HG02798 (cell line): ENCODE measurements at regions not wholly inside any gene's neighbourhood (a gene's known extent, or its start where the extent isn't known, plus 50 kb on each side); places are given as distances from the start of the nearest gene placed in this dataset.

ENCODE experiments used
- ATAC-seq: cut with Tn5 transposase; IDR thresholded peaks from one replicate; pipeline ENCODE4 v1.9.1; 2021; ENCODE audit warnings: mild to moderate bottlenecking; ENCODE audit not compliant: unreplicated experiment, poor library complexity

- no peak for ATAC-seq
These were observed 528.9 kb upstream of the ADAMTS5 start for GRCh38 chr21:27495836-27496235.

GRCh38 chr21:27493542-27493941, 526.7 kb upstream of the ADAMTS5 start:
- ATAC-seq: no peak

GRCh38 chr21:27487676-27488075, 520.8 kb upstream of the ADAMTS5 start:
- ATAC-seq: no peak

- no peak for ATAC-seq
These were observed 514.0 kb upstream of the ADAMTS5 start for GRCh38 chr21:27480841-27481261.

- ATAC-seq: no peak
These were observed 510.4 kb upstream of the ADAMTS5 start for GRCh38 chr21:27477296-27477695.

GRCh38 chr21:27476696-27477095, 509.8 kb upstream of the ADAMTS5 start:
- ATAC-seq: no peak

GRCh38 chr21:27475363-27475955, 508.6 kb upstream of the ADAMTS5 start:
- no peak for ATAC-seq

GRCh38 chr21:27467366-27467765, 500.5 kb upstream of the ADAMTS5 start:
- no peak for ATAC-seq

GRCh38 chr21:27466140-27466539, 499.3 kb upstream of the ADAMTS5 start:
- no peak for ATAC-seq

GRCh38 chr21:27464648-27465047, 497.8 kb upstream of the ADAMTS5 start:
- ATAC-seq: no peak

- ATAC-seq: no peak
These were observed 495.8 kb upstream of the ADAMTS5 start for GRCh38 chr21:27462726-27463125.

GRCh38 chr21:27454234-27454633, 487.3 kb upstream of the ADAMTS5 start:
- no peak for ATAC-seq

- ATAC-seq: no peak
These were observed 484.2 kb upstream of the ADAMTS5 start for GRCh38 chr21:27451116-27451515.

- ATAC-seq: no peak
These were observed 483.3 kb upstream of the ADAMTS5 start for GRCh38 chr21:27450216-27450615.

- no peak for ATAC-seq
These were observed 482.1 kb upstream of the ADAMTS5 start for GRCh38 chr21:27448960-27449359.

GRCh38 chr21:27447843-27448242, 481.0 kb upstream of the ADAMTS5 start:
- no peak for ATAC-seq

- no peak for ATAC-seq
These were observed 462.9 kb upstream of the ADAMTS5 start for GRCh38 chr21:27429710-27430341.

- ATAC-seq: no peak
These were observed 459.3 kb upstream of the ADAMTS5 start for GRCh38 chr21:27426196-27426595.

- no peak for ATAC-seq
These were observed 458.7 kb upstream of the ADAMTS5 start for GRCh38 chr21:27425574-27425973.

GRCh38 chr21:27425172-27425571, 458.3 kb upstream of the ADAMTS5 start:
- ATAC-seq: no peak

GRCh38 chr21:27424601-27425000, 457.7 kb upstream of the ADAMTS5 start:
- ATAC-seq: no peak

- ATAC-seq: no peak
These were observed 457.2 kb upstream of the ADAMTS5 start for GRCh38 chr21:27423906-27424595.
